OCI-LY1 (cell line): ENCODE measurements at regions not wholly inside any gene's neighbourhood (a gene's known extent, or its start where the extent isn't known, plus 50 kb on each side); places are given as distances from the start of the nearest gene placed in this dataset.

Source experiments
- H2AFZ ChIP-seq: fragments of 200-600 bp; sonication (generic), shearing (Covaris generic); 2 replicates; pipeline ENCODE4 v1.6.0; 2014; ENCODE audit warnings: antibody characterized with exemption, mild to moderate bottlenecking, low read length
- H3F3A ChIP-seq: fragments of 200-600 bp; sonication (generic), shearing (Covaris generic); 2 replicates; pipeline ENCODE4 v1.6.0; 2014; ENCODE audit warnings: mild to moderate bottlenecking, antibody characterized with exemption, low read length, moderate library complexity; ENCODE audit not compliant: insufficient read depth
- H3K27ac ChIP-seq: fragments of 200-600 bp; sonication (generic); 2 replicates; pipeline ENCODE4 v1.5.1; 2014; ENCODE audit warnings: low read length, mixed run types, mild to moderate bottlenecking, low read depth; ENCODE audit not compliant: poor library complexity, severe bottlenecking
- H3K27me3 ChIP-seq: fragments of 200-600 bp; sonication (generic); 2 replicates; pipeline ENCODE4 v1.6.0; 2014; ENCODE audit warnings: antibody characterized with exemption, mild to moderate bottlenecking, low read length, moderate library complexity; ENCODE audit not compliant: insufficient read depth
- H3K36me3 ChIP-seq: fragments of 200-600 bp; sonication (generic); 2 replicates; pipeline ENCODE4 v1.6.1; 2014; ENCODE audit warnings: mild to moderate bottlenecking, antibody characterized with exemption, low read length, moderate library complexity, mixed read lengths; ENCODE audit not compliant: insufficient read depth
- H3K4me1 ChIP-seq: fragments of 200-600 bp; sonication (generic); 2 replicates; pipeline ENCODE4 v1.5.1; 2014; ENCODE audit warnings: mild to moderate bottlenecking, low read length, moderate library complexity; ENCODE audit not compliant: insufficient read depth, severe bottlenecking
- H3K4me2 ChIP-seq: fragments of 200-600 bp; sonication (generic), shearing (Covaris generic); 2 replicates; pipeline ENCODE4 v1.6.1; 2014; ENCODE audit warnings: low read length
- H3K4me3 ChIP-seq: fragments of 200-600 bp; sonication (generic); 2 replicates; pipeline ENCODE4 v1.5.1; 2014; ENCODE audit warnings: low read length, low read depth, mild to moderate bottlenecking, mixed read lengths; ENCODE audit not compliant: poor library complexity, severe bottlenecking
- H3K79me2 ChIP-seq: fragments of 200-600 bp; shearing (Covaris generic); 2 replicates; pipeline ENCODE4 v1.6.1; 2016; ENCODE audit warnings: mixed run types, low read length, mixed read lengths; ENCODE audit not compliant: insufficient read depth
- H3K9ac ChIP-seq: fragments of 200-600 bp; sonication (generic), shearing (Covaris generic); 2 replicates; pipeline ENCODE4 v1.6.1; 2014; ENCODE audit warnings: mild to moderate bottlenecking, low read length, mixed read lengths
- H3K9me2 ChIP-seq: fragments of 200-600 bp; sonication (generic), shearing (Covaris generic); 2 replicates; pipeline ENCODE4 v1.6.1; 2014; ENCODE audit warnings: low read depth, mild to moderate bottlenecking, low read length, mixed read lengths
- H3K9me3 ChIP-seq: fragments of 200-600 bp; shearing (Covaris generic); 2 replicates; pipeline ENCODE4 v1.6.1; 2014; ENCODE audit warnings: low read length, mixed read lengths
- H4K20me1 ChIP-seq: fragments of 200-600 bp; sonication (generic), shearing (Covaris generic); 2 replicates; pipeline ENCODE4 v1.6.0; 2016; ENCODE audit warnings: mild to moderate bottlenecking, low read length; ENCODE audit not compliant: insufficient read depth
- CTCF ChIP-seq: fragments of 200-600 bp; sonication (generic), shearing (Covaris generic); IDR thresholded peaks from 2 replicates; pipeline ENCODE4 v1.5.1; 2017; ENCODE audit warnings: mild to moderate bottlenecking, antibody characterized with exemption, low read length, moderate library complexity, mixed read lengths
- EZH2 ChIP-seq: fragments of 200-600 bp; sonication (generic), shearing (Covaris generic); IDR thresholded peaks from 2 replicates; pipeline ENCODE4 v1.8.0; 2017; ENCODE audit warnings: borderline replicate concordance, mixed run types, mild to moderate bottlenecking, antibody characterized with exemption, low read length, moderate library complexity, mixed read lengths

- Histone ChIP-seq H3K4me1 (no peaks in the 10 kb centered on the region), H3K36me3 (no peaks in the 10 kb centered on the region), H4K20me1 (no peaks in the 10 kb centered on the region), H3K9ac (no peak overlapping the region), H3K79me2 (no peaks in the 10 kb centered on the region), H3K4me3 (no peak overlapping the region), H2AFZ (no peak overlapping the region), H3K27ac (no peak overlapping the region), H3K9me3 (no peaks in the 10 kb centered on the region), H3K27me3 (no peaks in the 10 kb centered on the region), H3K4me2 (no peak overlapping the region), H3K9me2 (no peaks in the 10 kb centered on the region), H3F3A (no peaks in the 10 kb centered on the region)
- TF ChIP-seq CTCF, result no peak
- no peak for TF ChIP-seq EZH2
Observed at GRCh38 chr15:62737551-62737950, 305.0 kb upstream of the TPM1 start.

GRCh38 chr15:62739082-62739481 is 303.5 kb upstream of the TPM1 start:
- Histone ChIP-seq H3K4me3 (no peak overlapping the region), H3K9me2 (no peaks in the 10 kb centered on the region), H3K27me3 (no peaks in the 10 kb centered on the region), H3K36me3 (no peaks in the 10 kb centered on the region), H3K4me2 (no peak overlapping the region), H3K4me1 (no peaks in the 10 kb centered on the region), H3K9me3 (no peaks in the 10 kb centered on the region), H4K20me1 (no peaks in the 10 kb centered on the region), H2AFZ (no peak overlapping the region), H3K79me2 (no peaks in the 10 kb centered on the region), H3F3A (no peaks in the 10 kb centered on the region), H3K27ac (no peak overlapping the region), H3K9ac (no peak overlapping the region)
- TF ChIP-seq CTCF (no peak), EZH2 (no peak)

- no peaks in the 10 kb centered on the region for H3K9me2 ChIP-seq
- H3F3A ChIP-seq, result no peaks in the 10 kb centered on the region
- no peak overlapping the region for H3K4me2 ChIP-seq
- H3K4me1 ChIP-seq, result no peaks in the 10 kb centered on the region
- no peaks in the 10 kb centered on the region for H4K20me1 ChIP-seq
- H3K9ac ChIP-seq, result no peak overlapping the region
- no peak for TF ChIP-seq EZH2
- TF ChIP-seq CTCF, result no peak
- no peak overlapping the region for H3K4me3 ChIP-seq
- no peak overlapping the region for H3K27ac ChIP-seq
- H3K9me3 ChIP-seq, result no peaks in the 10 kb centered on the region
- no peaks in the 10 kb centered on the region for H3K79me2 ChIP-seq
- no peaks in the 10 kb centered on the region for H3K36me3 ChIP-seq
- H3K27me3 ChIP-seq, result no peaks in the 10 kb centered on the region
- H2AFZ ChIP-seq, result no peak overlapping the region
Observed at GRCh38 chr15:62739507-62739906, 303.0 kb upstream of the TPM1 start.
